ENCODE measurements at regions not wholly inside any gene's neighbourhood (a gene's known extent, or its start where the extent isn't known, plus 50 kb on each side); places are given as distances from the start of the nearest gene placed in this dataset.
A peak's percentile ranks its signal among the peaks of the same experiment; 100 is the strongest.

DNA sequence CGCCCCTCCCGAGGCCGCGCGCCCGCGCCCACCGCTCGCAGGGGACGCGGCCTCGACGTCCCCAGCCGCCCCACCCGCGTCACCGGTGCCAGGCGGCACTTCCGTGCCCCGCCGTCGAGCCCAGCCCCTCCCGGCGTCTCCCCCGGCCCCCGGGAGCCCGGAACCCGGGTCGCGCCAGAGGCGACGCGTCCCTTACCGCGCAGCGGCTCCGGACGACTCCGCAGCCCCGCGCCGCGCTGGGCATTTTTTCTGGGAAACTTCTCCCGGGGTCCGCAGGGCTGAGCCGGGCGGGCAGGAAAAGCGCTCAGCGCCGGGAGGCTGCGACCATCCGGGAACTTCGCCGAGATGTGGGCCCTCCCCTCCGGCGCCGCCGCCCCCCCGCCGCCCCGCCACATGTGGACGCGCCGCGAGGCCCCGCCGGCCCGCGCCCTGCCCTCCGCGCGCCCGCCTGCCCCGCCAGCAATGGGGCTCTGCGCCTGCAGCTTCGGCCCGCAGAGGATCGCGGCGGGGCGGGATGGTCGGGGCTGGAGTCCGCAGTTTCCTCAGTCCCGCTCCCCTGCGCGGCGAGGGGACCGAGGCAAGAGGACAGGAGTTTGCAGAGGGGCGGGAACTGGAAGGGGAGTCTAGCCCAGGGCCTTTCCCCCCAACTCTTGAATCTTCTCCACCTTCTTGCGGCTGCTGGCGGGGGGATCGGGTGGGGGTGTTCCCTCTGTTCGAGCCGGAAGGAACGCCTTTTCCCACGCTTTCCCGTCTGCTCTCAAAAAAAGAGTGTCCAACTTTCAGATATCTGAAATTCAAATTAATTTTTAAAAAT is 81.5 kb downstream of the CHRNA1 start:
- Histone ChIP-seq H3K4me1 (ENCODE audit: low read depth) (no peaks in the 10 kb centered on the region), H3K27ac (no peak overlapping the region), H3K36me3 (no peaks in the 10 kb centered on the region), H3K27me3 (no peaks in the 10 kb centered on the region), H3K4me3 (peak overlapping the region; percentile 77), H3K9me3 (ENCODE audit: low read depth) (no peaks in the 10 kb centered on the region)
- TF ChIP-seq, protein P1, sequence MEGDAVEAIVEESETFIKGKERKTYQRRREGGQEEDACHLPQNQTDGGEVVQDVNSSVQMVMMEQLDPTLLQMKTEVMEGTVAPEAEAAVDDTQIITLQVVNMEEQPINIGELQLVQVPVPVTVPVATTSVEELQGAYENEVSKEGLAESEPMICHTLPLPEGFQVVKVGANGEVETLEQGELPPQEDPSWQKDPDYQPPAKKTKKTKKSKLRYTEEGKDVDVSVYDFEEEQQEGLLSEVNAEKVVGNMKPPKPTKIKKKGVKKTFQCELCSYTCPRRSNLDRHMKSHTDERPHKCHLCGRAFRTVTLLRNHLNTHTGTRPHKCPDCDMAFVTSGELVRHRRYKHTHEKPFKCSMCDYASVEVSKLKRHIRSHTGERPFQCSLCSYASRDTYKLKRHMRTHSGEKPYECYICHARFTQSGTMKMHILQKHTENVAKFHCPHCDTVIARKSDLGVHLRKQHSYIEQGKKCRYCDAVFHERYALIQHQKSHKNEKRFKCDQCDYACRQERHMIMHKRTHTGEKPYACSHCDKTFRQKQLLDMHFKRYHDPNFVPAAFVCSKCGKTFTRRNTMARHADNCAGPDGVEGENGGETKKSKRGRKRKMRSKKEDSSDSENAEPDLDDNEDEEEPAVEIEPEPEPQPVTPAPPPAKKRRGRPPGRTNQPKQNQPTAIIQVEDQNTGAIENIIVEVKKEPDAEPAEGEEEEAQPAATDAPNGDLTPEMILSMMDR (IDR thresholded peaks at IDR 0.05; ENCODE audit: low read depth, low read length): no peak
- DNase-seq (ENCODE audit: low read depth in 1 of 2, low spot score in 1 of 2): peak; percentile 71 to 76

DNA sequence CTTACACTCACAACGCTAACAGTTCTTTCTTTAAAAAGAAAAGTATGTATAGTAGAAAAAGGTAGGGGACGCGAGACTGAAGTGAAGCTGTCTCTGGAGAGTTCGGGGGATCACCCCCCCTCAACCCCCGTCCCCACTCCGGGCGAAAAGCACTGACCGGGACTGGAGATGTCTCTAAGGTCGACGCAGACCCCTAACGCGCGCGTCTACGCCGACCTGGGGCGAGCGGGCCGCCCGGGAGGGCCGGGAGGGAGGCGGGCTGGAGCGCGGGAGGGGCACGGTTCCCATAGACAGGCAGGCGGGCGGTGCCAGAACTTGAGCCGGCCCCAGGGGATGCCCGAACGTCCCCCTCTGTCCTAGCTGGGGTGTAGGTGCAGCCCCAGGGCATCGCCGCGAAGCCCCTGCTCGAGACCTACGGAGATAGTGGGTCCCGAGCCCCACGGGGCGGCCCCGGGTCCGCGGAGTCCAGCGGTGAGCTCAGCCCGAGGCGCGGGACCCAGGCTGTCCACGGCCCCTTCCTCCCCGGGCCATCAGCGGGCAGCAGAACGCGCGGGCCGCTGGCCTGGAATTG is 82.2 kb downstream of the CHRNA1 start:
- TF ChIP-seq, protein P1 (IDR thresholded peaks at IDR 0.05; ENCODE audit: low read depth, low read length): no peak
- peak; percentile 43 to 55 for DNase-seq (ENCODE audit: low read depth in 1 of 2, low spot score in 1 of 2)
- no peaks in the 10 kb centered on the region for H3K4me1 ChIP-seq (ENCODE audit: low read depth)
- no peaks in the 10 kb centered on the region for H3K27me3 ChIP-seq
- no peaks in the 10 kb centered on the region for H3K9me3 ChIP-seq (ENCODE audit: low read depth)
- H3K4me3 ChIP-seq: peak overlapping the region; percentile 77
- no peaks in the 10 kb centered on the region for H3K36me3 ChIP-seq
- H3K27ac ChIP-seq: no peak overlapping the region

DNA sequence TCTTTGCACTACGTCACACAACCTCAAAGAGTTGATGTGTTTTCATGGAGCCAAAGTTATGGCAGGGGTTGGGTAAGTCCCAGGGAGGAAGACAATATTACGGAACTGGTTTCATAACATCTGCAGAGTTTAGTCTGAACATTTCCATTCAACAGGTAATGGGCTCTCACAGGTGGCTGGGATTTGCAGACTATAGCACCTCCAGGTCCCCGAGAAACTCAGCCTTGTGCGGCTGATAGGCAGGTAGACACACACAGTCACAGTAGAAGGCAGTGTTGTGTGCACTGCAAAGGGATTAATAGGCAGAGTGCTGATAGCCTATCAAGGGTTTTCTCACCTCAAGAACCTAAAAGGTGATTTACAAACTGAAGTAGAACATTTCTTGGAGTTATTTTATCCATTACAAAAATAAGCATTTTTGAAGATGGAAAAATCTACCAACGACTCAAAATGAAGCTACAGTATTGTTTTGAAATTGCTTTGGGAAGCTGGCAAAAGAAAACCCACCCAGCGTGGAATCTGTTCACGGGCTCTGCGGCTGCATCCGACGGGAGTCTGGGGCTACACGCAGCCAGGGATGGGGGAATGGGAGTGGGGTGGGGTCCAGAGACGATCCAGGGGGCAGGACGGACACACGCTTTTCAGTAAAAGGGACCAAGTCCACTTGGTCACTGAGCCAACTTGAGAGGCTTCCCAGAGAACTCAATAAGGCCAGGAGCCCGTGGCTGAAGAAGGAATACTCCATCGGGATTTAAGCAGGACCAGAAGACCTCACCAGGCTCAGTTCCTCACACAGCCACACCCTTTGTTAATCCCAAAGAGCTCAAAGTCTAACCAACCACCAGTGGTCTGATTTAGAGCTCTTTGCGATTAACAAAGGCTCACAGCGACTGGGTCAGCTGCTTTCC is 82.9 kb downstream of the CHRNA1 start:
- no peak overlapping the region for H3K27ac ChIP-seq
- TF ChIP-seq, protein P1 (IDR thresholded peaks at IDR 0.05; ENCODE audit: low read depth, low read length): no peak
- DNase-seq (ENCODE audit: low read depth in 1 of 2, low spot score in 1 of 2): peak; percentile 28 to 58
- peak overlapping the region; percentile 77 for H3K4me3 ChIP-seq
- H3K9me3 ChIP-seq (ENCODE audit: low read depth): no peaks in the 10 kb centered on the region
- H3K27me3 ChIP-seq: no peaks in the 10 kb centered on the region
- no peaks in the 10 kb centered on the region for H3K36me3 ChIP-seq
- H3K4me1 ChIP-seq (ENCODE audit: low read depth): no peaks in the 10 kb centered on the region

DNA sequence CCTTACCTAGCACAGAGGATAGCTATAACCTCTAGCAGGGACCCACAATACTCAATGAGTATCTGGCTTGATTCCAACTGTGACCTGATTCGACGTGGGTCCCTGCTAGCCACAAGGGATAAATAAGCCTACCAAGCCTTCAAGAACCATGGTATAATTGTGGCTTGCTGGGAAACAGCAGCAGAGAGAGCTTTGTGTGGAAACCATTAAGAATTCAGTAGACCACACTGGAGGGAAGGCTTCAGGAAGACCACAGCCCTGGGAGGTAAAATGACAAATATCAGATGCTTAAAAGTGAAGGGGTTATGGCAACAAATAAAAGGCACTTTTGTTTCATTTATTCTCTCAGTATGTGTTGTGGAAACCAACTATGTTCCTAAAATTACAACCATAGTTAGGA is 82.6 kb upstream of the WIPF1 start:
- DNase-seq (ENCODE audit: low read depth in 1 of 2, low spot score in 1 of 2): no peak
- Histone ChIP-seq H3K9me3 (ENCODE audit: low read depth) (no peaks in the 10 kb centered on the region), H3K4me1 (ENCODE audit: low read depth) (no peaks in the 10 kb centered on the region), H3K4me3 (no peak overlapping the region), H3K27me3 (no peaks in the 10 kb centered on the region), H3K27ac (no peak overlapping the region), H3K36me3 (no peaks in the 10 kb centered on the region)
- TF ChIP-seq, protein P1 (IDR thresholded peaks at IDR 0.05; ENCODE audit: low read depth, low read length): no peak

DNA sequence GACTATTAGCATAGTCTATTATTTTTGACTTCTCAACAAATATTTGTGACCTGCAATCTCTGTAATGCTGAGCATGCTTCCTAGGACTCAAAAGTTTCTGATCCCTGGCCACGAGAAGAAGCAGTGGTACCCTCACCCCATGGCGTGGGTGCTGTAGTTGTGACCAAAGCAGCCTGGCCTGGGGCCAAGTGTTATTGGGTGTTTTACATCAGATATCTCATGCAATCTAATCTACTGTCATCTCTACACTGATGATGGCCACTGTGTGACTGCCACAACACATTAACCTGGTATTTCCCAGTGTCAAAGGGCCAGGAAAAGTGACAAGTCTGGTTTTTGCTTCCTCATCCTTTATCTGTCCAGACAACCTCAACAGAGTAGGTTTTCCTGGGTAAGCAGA is 80.8 kb upstream of the WIPF1 start:
- no peaks in the 10 kb centered on the region for H3K4me1 ChIP-seq (ENCODE audit: low read depth)
- DNase-seq (ENCODE audit: low read depth in 1 of 2, low spot score in 1 of 2): no peak
- TF ChIP-seq, protein P1 (IDR thresholded peaks at IDR 0.05; ENCODE audit: low read depth, low read length): no peak
- no peaks in the 10 kb centered on the region for H3K27me3 ChIP-seq
- H3K4me3 ChIP-seq: no peak overlapping the region
- no peaks in the 10 kb centered on the region for H3K9me3 ChIP-seq (ENCODE audit: low read depth)
- H3K27ac ChIP-seq: no peak overlapping the region
- H3K36me3 ChIP-seq: no peaks in the 10 kb centered on the region

Measured in cardiac muscle cell (in vitro differentiated cells and primary cell).